Skeletal muscle cell (primary cell): ENCODE measurements at regions not wholly inside any gene's neighbourhood (a gene's known extent, or its start where the extent isn't known, plus 50 kb on each side); places are given as distances from the start of the nearest gene placed in this dataset.
A peak's percentile ranks its signal among the peaks of the same experiment; 100 is the strongest.

Experiments
- DNase-seq: peaks from one replicate; pipeline ENCODE4 v3.0.0-alpha.2; 2010; ENCODE audit warnings: low read depth
- H3K4me3 ChIP-seq: 2 replicates; pipeline ENCODE4 v1.5.1; 2011; ENCODE audit warnings: low read depth, mild to moderate bottlenecking, control low read depth, low read length, moderate library complexity

DNA sequence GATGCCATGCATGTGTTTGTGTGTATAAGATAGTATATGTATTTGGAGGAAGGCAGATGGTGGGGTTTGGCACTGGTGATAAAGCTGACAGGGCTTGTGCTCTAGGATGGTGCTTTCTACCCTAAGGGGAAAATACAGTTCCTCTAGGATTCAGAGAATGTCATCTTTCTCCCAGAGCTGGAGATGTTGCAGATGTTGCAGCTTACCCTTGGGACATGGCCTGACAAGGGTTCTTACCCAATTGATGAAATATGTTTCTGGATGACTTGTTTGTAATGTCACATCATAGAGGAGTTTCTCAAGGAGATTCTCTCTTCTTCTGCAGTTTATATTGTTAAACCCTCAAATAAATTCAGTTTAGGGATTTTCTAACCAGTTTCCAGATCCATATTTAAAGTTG lies 52.5 kb upstream of the PITX2 start:
- H3K4me3 ChIP-seq = no peak overlapping the region
- no peak for DNase-seq

DNA sequence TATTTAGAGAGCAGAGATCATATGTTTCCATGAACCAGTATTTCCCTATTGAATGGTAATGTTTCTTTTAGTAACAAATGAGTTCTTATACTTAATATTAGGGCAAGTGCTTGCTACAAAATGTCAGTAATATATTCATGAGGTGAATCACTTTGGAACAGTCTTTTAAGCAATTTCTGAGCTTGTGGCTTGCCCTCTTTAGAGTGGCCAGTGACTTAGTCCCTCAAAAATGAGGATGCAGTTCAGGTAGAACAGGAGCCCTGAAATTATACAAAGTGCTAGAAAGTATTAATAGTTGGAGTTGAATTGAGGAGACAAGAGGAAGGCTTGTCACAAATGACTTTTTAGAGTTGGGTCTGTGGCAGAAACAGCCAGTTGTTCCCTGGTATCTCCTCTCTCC lies 53.4 kb upstream of the PITX2 start:
- no peak for DNase-seq
- no peak overlapping the region for H3K4me3 ChIP-seq

DNA sequence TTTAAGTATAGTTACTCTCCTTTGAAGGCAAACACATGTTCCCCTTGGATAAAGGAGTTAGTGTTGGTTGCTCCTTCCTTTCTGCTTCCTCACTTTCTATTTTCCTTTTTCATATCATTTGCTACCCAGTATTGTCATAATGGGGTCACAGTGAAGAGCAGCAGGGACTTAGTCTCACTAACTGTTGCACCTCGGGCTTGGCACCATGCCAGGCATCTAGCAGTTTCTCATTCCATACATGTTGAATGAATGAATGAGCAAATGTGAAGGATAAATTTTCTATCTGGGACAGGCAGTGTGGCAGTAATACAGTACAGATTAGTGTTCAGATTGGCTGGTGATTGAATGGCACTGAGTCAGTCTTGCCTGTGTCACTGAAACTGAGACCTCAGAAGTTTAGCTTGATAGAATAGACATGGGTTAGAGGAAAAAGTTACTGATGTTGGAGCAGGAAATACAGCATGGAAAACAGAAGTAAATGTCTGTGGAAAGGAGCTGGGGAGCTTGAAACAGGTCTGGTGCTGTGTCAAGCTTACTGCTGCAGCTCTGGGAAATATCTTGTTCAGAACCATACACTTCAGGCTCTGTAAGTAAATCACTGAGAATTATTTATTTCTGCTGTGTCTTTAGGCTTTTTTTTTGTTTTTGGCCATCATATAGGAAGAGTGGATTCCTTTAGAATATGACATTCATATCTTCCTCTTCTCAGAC lies 55.8 kb upstream of the PITX2 start:
- no peak for DNase-seq
- H3K4me3 ChIP-seq = no peak overlapping the region

- DNase-seq = no peak
- H3K4me3 ChIP-seq = no peak overlapping the region
Measured at GRCh38 chr4:110680265-110680664, 57.4 kb upstream of the PITX2 start.

GRCh38 chr4:110681381-110681780 lies 58.5 kb upstream of the PITX2 start:
- no peak for DNase-seq
- H3K4me3 ChIP-seq = no peak overlapping the region

GRCh38 chr4:110682311-110682710 lies 59.4 kb upstream of the PITX2 start:
- no peak overlapping the region for H3K4me3 ChIP-seq
- no peak for DNase-seq

- DNase-seq = no peak
Measured at GRCh38 chr4:110683601-110684000, 60.7 kb upstream of the PITX2 start.

DNA sequence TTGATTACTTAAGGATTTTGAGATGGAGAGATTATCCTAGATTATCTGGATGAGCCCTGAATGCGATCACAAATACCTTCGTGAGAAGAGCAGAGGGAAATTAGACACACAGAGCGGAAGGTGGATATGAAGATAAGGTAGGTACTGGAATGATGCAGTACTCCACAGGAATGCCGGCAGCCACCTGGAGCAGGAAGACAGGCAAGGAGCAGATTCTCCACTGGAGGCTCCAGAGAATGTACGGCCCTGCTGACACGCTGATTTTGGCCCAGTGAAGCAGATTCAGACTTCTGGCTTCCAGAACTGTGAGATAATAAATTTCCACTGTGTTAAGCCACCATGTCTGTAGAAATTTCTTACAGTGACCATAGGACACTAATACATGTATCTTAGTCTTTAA lies 79.4 kb upstream of the PITX2 start:
- DNase-seq = no peak
- H3K4me3 ChIP-seq = no peak overlapping the region

More at GRCh38 chr4:110683601-110684000, 60.7 kb upstream of the PITX2 start:
- H3K4me3 ChIP-seq = no peak overlapping the region

DNA sequence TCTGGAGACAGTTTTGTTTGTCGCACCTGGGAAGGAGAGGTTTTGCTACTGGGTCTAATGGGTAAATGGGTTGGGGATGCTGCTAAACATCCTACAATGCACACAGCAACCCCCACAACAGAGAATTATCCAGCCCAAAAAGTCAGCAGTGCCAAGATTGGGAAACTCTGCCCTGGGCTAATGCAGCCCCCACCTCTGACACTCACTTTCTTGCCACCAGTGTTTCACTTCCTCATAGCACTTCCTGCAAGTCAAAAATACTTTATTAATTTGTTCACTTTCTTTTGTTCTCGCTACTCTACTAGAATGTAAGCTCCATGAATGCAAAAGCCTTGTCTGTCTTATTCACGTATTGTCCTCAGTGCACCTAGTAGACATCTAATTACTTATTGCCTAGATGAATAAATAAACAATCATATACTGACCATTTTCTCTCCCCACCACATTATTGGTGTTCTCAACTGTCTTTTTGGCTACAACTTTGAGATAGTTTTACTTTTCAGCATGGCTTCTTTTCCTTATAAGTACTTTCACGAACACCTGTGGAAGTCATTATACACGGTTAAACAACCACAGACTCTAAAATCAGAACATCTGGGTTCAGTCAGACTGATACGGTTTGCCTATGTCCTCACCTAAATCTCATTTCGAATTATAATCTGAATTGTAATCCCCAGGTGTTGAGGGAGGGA lies 82.0 kb upstream of the PITX2 start:
- no peak overlapping the region for H3K4me3 ChIP-seq
- no peak for DNase-seq

DNA sequence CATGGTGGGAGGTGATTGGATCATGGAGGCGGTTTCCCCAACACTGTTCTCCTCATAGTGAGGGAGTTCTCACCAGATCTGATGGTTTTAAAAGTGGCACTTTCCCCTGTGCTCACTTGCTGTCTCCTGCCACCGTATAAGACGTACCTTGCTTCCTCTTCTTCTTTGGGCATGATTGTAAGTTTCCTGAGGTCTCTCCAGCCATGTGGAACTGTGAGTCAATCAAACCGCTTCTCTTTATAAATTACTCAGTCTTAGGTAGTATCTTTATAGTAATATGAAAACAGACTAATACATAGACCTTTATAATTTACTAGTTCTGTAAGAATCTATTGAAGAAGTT lies 82.5 kb upstream of the PITX2 start:
- DNase-seq = no peak
- no peak overlapping the region for H3K4me3 ChIP-seq

GRCh38 chr4:110710070-110710469 lies 87.2 kb upstream of the PITX2 start:
- no peak overlapping the region for H3K4me3 ChIP-seq
- DNase-seq = no peak

GRCh38 chr4:110712486-110712885 lies 89.6 kb upstream of the PITX2 start:
- H3K4me3 ChIP-seq = no peak overlapping the region
- DNase-seq = no peak

DNA sequence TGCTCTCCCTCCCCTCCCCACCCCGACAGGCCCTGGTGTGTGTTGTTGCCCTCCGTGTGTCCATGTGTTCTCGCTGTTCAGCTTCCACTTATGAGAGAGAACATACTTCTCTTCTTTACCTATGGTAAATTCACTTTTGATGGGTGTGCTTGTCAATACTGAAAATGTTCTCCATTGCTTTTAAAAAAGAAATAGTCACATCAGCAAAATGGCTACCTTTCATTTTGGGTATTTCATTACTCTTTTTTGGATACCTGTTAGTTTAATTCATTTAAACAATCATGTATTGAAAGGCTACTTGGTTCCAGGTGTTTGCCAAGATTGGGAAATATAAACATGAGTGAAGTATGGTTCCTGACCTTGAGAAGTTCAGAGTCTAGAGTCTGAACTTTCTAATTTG lies 107.4 kb upstream of the PITX2 start:
- no peak overlapping the region for H3K4me3 ChIP-seq
- no peak for DNase-seq

DNA sequence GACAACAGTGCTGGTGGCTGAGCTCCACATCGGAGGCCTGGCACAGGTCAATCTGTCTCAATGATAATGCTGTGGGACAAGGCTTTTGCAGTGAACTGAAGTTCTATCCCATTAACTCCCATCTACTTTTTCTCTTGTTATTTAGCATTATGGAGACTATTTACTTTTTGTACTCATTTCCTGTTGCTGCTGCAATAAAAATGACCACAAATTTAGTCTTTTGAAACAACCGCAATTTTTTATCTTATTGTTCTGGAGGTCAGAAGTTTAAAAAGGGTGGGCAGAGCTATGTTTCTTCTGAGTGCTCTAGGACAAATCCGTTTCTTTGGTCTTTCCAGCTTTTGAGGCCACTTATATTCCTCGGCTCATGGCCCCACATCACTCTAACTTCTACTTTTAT lies 111.0 kb upstream of the PITX2 start:
- no peak for DNase-seq
- no peak overlapping the region for H3K4me3 ChIP-seq

DNA sequence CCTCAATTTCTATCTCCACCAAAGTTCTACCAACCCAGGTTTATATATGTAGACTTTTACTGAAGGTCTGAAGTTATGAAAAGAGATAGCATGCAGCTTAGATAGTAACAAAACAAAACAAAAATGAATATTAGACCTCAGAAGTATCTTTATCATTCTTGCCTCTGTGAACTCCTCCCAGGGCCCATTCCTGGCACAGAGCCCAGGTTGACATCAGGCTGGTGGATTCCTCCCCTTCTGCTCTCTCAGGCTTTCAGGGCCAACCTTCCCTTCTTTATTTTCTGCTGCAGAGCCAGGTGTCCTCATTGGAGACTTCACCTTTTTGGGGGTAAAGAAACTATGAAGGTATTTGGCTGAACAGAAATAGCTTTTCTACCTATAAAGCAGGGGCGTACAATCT lies 112.8 kb upstream of the PITX2 start:
- no peak overlapping the region for H3K4me3 ChIP-seq
- DNase-seq = no peak

DNA sequence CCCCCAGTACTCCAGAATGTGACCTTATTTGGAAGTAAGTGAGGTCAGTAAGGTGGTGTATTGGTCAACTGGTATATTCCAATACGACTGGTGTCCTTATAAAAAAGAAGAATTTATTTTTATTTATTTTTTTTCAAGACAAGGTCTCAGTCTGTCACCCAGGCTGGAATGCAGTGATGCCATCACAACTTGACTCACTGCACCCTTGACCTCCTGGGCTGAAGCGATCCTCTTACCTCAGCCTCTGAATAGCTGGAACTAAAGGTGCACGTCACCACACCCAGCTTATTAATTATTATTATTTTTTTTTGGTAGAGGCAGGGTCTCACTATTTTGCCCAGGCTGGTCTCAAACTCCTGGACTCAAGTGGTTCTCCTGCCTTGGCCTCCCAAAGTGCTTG lies 115.1 kb upstream of the PITX2 start:
- H3K4me3 ChIP-seq = no peak overlapping the region
- DNase-seq = no peak

DNA sequence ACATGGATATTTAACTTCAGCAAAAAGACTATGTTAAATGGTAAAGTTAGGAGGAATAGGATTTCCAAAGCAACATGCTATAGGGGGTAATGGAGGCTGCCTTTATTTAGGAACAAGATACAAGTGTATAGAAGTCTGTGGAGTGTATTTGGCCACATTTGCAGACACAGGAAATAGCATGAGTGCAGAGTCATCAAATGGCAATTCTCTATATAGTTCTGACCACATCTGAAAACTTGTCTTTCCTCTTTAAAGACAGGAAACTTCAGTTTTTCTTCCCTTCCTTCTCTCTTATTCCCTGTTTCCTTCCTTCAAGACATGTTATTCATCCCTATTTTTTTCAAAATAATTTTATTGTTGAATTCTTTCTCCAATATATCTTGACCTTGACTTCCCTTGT lies 119.3 kb upstream of the PITX2 start:
- H3K4me3 ChIP-seq = no peak overlapping the region
- DNase-seq = no peak

DNA sequence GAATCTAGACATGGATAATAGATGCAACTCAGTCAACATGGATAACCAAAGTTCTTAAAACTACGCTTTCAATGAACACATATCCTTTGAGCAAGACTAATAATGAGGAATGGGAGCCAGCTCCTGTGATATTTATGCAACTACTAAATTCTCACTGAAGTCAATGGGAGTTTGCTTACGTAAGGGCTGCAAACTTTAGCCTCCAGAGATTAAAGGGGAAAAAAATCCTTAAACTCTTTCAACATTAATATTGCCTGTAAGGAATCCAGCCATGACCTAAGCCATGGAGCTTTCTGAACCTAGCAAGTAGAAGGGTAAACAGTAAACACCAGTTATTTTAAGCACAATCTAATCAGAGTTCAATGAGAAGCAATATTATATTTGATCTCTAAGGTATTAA lies 125.2 kb upstream of the PITX2 start:
- DNase-seq = no peak
- no peak overlapping the region for H3K4me3 ChIP-seq

- no peak overlapping the region for H3K4me3 ChIP-seq
- no peak for DNase-seq
Measured at GRCh38 chr4:110751183-110751582, 128.3 kb upstream of the PITX2 start.

GRCh38 chr4:110751986-110752385 lies 129.1 kb upstream of the PITX2 start:
- no peak overlapping the region for H3K4me3 ChIP-seq
- DNase-seq = peak; percentile 23

GRCh38 chr4:110753466-110753865 lies 130.6 kb upstream of the PITX2 start:
- H3K4me3 ChIP-seq = no peak overlapping the region
- DNase-seq = no peak
